ENCODE measurements at regions not wholly inside any gene's neighbourhood (a gene's known extent, or its start where the extent isn't known, plus 50 kb on each side); places are given as distances from the start of the nearest gene placed in this dataset.

DNA sequence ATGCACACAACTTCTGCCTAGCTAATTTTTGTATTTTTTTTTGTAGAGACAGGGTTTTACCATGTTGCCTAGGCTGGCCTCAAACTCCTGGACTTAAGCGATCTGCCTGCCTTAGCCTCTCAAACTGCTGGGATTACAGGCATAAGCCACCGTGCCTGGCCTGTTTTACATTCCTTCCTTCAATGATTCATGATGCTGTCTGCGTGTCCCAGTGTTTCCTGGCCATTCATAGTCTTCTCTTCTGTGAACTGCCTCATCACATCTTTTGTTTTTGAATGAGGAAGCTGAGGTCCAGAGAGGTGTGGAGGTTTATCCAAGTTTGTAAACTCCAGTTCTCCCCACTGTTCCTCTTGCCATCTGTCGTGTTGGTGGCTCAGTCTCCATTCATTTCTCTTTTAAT lies 64.5 kb upstream of the MED9 start:
- TF ChIP-seq, protein P1, sequence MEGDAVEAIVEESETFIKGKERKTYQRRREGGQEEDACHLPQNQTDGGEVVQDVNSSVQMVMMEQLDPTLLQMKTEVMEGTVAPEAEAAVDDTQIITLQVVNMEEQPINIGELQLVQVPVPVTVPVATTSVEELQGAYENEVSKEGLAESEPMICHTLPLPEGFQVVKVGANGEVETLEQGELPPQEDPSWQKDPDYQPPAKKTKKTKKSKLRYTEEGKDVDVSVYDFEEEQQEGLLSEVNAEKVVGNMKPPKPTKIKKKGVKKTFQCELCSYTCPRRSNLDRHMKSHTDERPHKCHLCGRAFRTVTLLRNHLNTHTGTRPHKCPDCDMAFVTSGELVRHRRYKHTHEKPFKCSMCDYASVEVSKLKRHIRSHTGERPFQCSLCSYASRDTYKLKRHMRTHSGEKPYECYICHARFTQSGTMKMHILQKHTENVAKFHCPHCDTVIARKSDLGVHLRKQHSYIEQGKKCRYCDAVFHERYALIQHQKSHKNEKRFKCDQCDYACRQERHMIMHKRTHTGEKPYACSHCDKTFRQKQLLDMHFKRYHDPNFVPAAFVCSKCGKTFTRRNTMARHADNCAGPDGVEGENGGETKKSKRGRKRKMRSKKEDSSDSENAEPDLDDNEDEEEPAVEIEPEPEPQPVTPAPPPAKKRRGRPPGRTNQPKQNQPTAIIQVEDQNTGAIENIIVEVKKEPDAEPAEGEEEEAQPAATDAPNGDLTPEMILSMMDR (IDR thresholded peaks at IDR 0.05): no peak
- no peak for TF ChIP-seq POLR2A (IDR thresholded peaks at IDR 0.05)

All from lower leg skin (tissue), 3 donors.